Erythroblast (primary cell): ENCODE measurements at regions not wholly inside any gene's neighbourhood (a gene's known extent, or its start where the extent isn't known, plus 50 kb on each side); places are given as distances from the start of the nearest gene placed in this dataset.
A peak's percentile ranks its signal among the peaks of the same experiment; 100 is the strongest.

ENCODE experiments used
- DNase-seq, 2 experiments: peaks; one replicate each; lab custom pipeline; 2025; lab: John Stamatoyannopoulos, UW
- GATA1 ChIP-seq: IDR thresholded peaks from 2 replicates; pipeline ENCODE4 v1.6.1; 2011; ENCODE audit warnings: low read depth, mild to moderate bottlenecking, control low read depth, low read length, moderate library complexity
- POLR2A ChIP-seq: IDR thresholded peaks from 2 replicates; pipeline ENCODE4 v1.6.1; 2011; ENCODE audit warnings: mild to moderate bottlenecking, low read length

DNA sequence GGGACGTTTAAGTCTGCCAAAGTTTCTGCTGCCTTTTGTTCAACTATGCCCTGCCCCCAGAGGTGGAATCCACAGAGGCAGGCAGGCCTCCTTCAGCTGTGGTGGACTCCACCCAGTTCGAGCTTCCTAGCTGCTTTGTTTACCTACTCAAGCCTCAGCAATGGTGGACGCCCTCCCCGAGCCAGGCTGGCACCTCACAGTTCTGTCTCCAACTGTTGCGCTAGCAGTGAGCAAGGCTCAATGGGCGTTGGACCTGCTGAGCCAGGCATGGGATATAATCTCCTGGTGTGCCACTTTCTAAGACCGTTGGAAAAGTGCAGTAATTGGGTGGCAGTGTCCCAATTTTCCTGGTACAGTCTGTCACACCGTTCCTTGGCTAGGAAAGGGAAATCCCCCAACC is 444.7 kb downstream of the FLRT2 start:
- TF ChIP-seq POLR2A (no peak), GATA1 (no peak)
- no peak for DNase-seq

DNA sequence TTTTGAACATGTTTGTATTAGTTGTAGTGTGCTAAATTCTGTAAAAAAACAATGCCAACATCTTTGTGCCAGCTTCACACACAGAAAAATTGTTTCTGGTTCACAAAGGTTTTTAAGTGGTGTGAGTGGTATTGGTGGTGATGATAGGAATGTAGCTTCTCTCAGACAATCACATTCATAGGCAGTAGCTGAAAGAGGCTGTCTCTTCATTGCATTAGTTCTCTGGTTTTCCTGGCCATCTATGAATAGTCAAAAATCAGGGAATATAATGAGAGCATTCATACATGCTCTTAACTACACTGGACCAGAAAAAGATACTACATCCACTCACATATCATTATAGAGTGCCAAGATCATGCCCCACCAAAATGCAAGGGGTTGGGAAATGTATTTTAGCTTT is 433.5 kb downstream of the FLRT2 start:
- TF ChIP-seq GATA1, result no peak
- no peak for TF ChIP-seq POLR2A
- DNase-seq, result no peak

DNA sequence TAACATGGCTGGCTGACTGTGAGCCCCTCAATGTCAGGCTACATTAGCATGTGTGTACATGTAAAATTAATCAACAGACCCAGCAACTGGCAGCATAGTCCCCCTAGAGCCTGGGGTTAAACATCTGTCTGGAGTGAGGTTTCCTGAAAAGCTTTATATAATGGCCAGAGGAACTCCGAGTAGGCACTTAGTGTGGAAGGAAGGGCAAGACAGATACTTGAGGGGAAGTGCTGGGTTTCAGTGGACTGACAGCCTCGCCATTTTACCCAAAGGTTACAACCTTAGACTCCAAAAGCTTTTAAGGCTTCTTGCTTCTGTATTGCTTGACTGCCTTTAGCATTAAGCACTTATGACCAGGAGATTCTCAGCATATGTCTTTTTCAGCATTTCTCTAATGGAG is 430.8 kb downstream of the FLRT2 start:
- TF ChIP-seq POLR2A, result no peak
- no peak for TF ChIP-seq GATA1
- no peak for DNase-seq

DNA sequence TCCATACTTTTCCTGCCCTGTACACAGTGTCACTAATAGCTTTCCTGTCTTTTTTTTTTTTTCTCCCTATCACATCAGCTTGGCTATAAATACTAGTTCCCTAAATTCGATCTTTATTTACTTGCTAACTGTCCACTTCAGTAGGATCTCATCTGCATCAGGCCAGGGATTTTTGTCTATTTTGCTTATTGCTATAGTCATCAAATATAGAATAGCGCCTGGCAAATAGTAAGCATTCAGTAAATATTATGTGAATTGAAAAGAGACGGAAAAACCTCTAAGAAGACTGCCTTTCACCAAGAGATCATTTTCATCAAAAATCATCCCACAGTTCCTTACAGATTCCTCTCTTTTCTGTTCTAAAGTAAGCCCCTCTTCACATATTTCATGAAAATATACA is 429.1 kb downstream of the FLRT2 start:
- TF ChIP-seq POLR2A, result no peak
- no peak for TF ChIP-seq GATA1
- DNase-seq, result no peak

DNA sequence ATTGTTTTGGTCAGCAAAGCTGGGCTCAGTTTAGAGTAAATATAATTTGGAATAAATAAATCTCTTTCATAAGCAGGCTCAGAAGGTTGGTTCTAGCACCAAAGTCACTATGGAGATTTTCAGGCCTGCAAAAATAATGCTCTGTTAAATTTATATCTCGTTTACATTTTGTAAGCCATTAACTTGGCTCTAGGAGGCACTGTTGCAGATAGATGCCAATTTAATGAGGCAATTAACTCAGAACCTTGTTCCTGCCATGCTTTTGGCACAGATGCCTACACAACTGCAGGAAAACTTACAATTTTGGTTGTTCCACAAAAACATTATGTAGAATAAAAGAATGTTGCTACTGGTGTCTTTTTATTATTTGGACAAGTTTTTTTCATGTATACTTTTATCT is 428.1 kb downstream of the FLRT2 start:
- no peak for DNase-seq
- TF ChIP-seq GATA1, result no peak
- no peak for TF ChIP-seq POLR2A

DNA sequence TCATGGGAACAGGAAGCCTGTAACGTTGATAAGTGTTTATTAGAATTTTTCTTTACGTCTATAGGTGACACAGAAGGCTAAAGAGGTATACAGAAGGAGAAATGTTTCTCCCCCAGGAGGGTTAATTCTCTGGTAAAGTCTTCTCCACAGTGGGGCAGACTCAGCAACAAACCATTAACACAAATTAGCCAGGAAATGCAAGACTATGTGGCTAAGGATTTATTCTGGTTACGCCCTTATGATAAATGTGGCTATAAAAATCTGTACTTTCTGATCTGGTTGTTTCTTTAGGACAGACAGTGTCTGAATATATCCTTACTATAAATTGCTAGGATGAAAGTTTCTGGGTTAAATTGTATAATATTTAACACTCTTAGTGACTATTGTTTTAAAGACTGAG is 423.3 kb downstream of the FLRT2 start:
- DNase-seq, result no peak
- no peak for TF ChIP-seq GATA1
- TF ChIP-seq POLR2A, result no peak

DNA sequence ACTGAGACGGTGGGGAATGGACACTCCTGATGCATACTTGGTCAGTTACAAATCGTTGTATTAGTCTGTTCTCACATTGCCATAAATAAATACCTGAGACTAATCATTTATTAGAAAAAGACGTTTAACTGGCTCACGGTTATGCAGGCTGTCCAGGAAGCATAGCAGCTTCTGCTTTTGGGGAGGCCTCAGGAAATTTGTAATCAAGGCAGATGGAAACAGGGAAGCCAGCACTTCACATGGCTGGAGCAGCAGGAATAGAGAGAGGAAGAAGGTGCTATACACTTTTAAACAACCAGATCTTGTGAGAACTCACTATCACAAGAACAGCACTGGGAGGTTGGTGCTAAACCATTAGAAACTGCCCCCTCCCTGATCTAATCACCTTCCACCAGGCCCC is 418.2 kb downstream of the FLRT2 start:
- TF ChIP-seq POLR2A (no peak), GATA1 (no peak)
- no peak for DNase-seq

DNA sequence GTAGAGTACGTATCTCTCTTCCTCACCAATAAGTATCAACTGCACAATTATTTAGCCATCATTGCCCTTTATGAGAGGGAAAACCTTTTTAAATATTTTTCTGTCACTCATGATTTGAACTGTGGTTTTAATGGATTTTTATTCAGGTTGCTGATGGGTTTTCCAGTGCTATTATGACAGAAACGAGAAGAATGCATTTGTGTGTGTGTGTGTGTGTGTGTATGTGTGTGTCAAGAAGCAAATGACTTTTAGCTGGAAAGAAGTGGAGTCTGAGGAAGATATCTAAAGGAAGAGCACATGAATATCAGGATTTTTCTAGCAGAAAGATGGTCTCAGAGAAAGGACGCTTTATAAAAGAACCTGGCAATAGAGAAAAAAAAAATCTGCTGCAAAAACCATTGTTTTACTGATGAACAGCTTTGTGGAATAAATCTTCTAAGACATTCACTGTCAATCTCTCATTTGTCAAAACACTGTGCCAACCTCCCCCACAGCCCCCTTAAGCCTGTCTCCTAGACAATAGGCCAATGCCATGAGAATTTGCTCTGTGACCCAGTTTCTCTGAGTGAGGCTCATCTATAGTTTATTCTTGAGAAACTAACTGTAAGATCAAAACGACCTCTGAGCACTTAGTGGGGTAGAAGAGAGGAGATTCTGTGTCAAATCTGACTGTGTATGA is 417.7 kb downstream of the FLRT2 start:
- DNase-seq, result no peak
- TF ChIP-seq GATA1 (no peak), POLR2A (no peak)

DNA sequence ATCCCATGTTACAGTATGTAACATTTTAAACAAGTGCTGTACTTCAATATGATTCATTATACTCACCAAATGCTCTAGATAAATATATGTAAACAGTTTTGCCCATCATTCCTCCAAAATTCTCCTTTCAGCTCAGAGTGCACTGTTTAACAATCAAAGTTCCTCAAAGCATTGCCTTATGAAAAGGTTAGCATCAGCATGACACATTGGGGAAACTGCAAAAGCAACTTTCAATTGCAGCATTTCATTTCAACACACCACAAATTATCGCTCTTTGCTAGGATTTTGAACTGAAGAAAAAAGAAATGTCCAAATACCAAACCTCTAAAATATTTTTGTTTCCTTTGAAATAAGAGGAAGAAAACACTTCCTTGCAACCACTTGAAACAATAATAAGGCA is 413.2 kb downstream of the FLRT2 start:
- no peak for DNase-seq
- no peak for TF ChIP-seq POLR2A
- TF ChIP-seq GATA1, result no peak

DNA sequence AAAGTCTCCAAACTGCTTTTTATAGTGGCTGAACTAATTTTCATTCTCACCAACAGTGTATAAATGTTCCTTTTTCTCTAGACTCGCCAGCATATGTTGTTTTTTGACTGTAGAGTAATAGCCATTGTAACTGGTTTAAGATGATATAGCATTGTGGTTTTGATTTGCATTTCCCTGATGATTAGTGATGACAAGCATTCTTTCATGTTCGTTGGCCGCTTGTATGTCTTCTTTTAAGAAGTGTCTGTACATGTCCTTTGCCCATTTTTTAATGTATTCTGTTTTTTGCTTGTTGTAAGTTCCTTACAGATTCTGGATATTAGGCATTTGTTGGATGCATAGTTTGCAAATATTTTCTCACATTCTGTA is 404.9 kb downstream of the FLRT2 start:
- DNase-seq, result peak in 1 of 2 experiments; percentile 49
- TF ChIP-seq GATA1 (no peak), POLR2A (no peak)

DNA sequence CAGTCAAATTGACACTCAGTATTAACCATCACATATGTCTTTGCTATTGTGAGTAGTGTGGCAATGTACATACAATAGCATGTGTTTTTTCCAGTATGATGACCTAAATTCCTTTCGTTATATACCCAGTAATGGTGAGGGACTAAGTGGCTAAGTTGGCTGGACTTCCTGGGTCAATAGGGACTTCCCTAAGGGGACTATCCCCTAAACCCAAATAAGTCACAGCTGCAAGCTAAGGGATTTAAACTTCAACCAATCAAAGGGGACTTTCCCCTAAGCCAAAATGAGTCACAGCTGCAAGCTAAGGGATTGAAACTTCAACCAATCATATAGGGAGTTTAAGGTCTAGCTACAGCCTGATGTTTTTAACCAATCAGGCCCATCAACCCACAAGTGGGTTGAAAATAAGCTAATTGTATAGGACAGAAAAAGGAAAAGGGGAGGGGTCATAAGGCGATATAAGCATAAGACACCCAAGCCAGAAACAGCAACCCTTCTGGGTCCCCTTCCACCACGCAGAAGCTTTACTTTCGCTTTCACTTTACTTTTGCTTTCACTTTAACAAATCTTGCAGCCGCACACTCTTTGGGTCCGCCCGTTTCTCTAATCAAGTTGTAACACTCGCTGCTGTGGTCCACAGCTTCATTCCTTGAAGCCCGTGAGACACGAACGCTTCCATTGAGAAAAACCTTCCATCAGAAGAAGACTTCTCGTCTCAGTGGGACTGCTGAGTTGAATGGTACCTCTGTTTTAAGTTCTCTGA is 404.4 kb downstream of the FLRT2 start:
- TF ChIP-seq GATA1, result no peak
- no peak for TF ChIP-seq POLR2A
- peak; percentile 92 for DNase-seq

DNA sequence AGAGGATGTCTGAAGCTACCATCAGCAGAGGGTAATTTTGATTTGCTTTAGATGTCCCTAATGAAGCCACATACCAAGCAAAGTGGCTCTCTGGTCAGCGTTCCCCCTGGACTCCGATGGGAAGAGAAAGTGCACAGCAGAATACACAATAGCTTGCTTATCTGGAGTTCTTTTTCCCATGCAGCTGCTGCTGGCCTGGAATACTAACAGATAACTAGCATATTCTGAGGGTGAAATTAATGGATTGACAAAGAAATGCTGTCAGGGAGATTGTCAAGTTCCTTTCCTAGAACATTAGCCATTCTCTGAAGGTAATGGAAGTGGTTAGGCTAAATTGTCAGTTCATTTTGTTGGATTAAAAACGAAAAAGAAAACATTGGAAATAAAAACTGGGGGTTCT is 391.3 kb downstream of the FLRT2 start:
- no peak for TF ChIP-seq GATA1
- TF ChIP-seq POLR2A, result no peak
- no peak for DNase-seq

DNA sequence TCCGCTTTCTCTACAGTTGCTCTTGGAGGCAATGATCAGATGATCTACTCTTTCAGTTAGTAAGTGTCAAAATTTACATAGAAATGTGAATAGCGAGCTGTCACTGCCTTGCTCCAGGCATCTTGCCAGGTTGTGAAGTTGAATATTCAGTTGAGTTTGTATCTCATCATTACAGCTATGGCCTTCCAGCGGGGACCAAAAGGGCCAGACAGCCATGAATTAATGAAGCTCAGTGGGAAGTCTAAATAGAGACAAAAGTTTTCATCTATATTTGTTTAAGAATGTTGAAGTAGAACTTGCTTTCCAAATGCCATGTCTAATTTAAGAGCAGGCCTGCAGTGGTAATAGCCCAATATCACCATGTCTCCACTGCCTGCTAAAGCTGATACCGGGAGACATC is 387.8 kb downstream of the FLRT2 start:
- TF ChIP-seq POLR2A, result no peak
- no peak for TF ChIP-seq GATA1

DNA sequence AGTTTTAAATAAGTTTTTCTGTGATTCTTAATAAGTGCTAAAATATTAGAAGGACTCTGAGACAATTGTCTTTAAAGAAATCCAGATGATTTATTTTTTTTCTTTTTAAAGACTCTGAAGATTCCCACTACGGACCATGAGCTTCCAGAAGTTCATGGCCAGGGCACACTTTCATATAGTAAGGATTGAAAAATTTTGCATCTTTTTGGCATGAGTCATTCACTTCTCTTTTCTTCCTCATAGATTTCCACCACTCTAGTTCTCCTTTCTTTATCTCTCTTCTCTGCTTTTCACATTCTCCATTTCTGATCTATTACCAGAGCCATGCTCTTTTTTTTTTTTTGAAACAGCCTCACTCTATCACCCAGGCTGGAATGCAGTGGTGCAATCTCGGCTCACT is 385.8 kb downstream of the FLRT2 start:
- DNase-seq, result no peak
- TF ChIP-seq GATA1 (no peak), POLR2A (no peak)

More for the DNA sequence above, 387.8 kb downstream of the FLRT2 start:
- DNase-seq, result no peak

DNA sequence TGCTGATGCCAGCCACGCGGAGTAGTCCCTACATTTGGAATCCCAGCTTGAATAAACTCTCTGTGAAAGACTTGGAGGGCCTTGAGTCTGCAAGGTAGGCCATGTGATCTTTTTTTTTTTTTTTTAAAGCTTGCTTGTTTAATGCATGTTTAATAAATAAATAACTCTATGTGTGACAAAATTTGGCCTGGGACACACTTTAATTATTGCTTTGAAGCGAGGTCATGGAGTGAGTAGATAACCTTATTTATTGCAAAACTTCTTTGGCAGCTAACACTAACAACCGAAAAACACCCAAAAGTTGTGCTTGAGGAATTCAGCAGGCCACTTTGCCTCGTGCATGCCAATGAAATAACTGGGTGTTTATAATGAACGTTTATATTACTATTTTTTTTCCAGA is 382.2 kb downstream of the FLRT2 start:
- DNase-seq, result no peak
- TF ChIP-seq GATA1 (no peak), POLR2A (no peak)
